ENCODE measurements at regions not wholly inside any gene's neighbourhood (a gene's known extent, or its start where the extent isn't known, plus 50 kb on each side); places are given as distances from the start of the nearest gene placed in this dataset.
"Not testable (repeated sequence)": the region's sequence is repeated elsewhere in the genome, so short reads cannot be mapped to it uniquely, and the experiment has no call there.

GRCh38 chr1:170457325-170458050, 74.5 kb upstream of the GORAB start:
- H3K9me3 ChIP-seq (ENCODE audit: control insufficient read depth, insufficient read depth, low read length); H3K36me3 ChIP-seq (ENCODE audit: control insufficient read depth, insufficient read depth, low read length); H3K4me1 ChIP-seq (ENCODE audit: control insufficient read depth, insufficient read depth, low read length); H3K4me3 ChIP-seq (ENCODE audit: low read depth, low read length); H3K27me3 ChIP-seq (ENCODE audit: control insufficient read depth, insufficient read depth, low read length); H3K9ac ChIP-seq (ENCODE audit: low read depth, low read length): not testable (repeated sequence)
- peak overlapping the region; percentile 59 for H3K27ac ChIP-seq (ENCODE audit: low read depth, low read length)

DNA sequence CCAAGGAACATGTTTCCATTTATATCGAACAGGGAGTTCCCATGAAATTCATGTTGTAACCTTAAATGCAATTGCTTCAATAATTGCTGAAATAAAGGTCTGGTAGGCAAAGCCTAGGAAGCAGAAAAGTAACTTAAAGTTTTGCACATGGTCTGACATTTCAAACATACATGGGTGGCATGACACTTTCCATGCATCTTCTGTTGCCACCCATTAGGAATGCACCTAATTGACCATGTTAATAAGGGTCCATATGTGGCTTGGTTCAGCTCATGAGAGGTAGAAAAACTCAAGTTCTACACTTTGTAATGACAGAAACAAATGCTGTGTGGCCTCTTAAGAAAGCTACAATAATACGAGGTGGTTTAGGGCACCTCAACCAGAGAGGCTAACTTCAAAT, 72.0 kb upstream of the GORAB start:
- Histone ChIP-seq H3K9me3 (ENCODE audit: control insufficient read depth, insufficient read depth, low read length) (peaks cover 9% of the 10 kb centered on the region), H3K27ac (ENCODE audit: low read depth, low read length) (no peak overlapping the region)

GRCh38 chr1:170460414-170461155, 71.4 kb upstream of the GORAB start:
- H3K9me3 ChIP-seq (ENCODE audit: control insufficient read depth, insufficient read depth, low read length), result peaks cover 9% of the 10 kb centered on the region
- no peaks in the 10 kb centered on the region for H3K27me3 ChIP-seq (ENCODE audit: control insufficient read depth, insufficient read depth, low read length)
- H3K4me1 ChIP-seq (ENCODE audit: control insufficient read depth, insufficient read depth, low read length), result no peaks in the 10 kb centered on the region
- H3K27ac ChIP-seq (ENCODE audit: low read depth, low read length), result no peak overlapping the region
- H3K36me3 ChIP-seq (ENCODE audit: control insufficient read depth, insufficient read depth, low read length), result no peaks in the 10 kb centered on the region
- H3K4me3 ChIP-seq (ENCODE audit: low read depth, low read length), result no peak overlapping the region
- H3K9ac ChIP-seq (ENCODE audit: low read depth, low read length), result no peak overlapping the region

More for the DNA sequence above, 72.0 kb upstream of the GORAB start:
- no peaks in the 10 kb centered on the region for H3K27me3 ChIP-seq (ENCODE audit: control insufficient read depth, insufficient read depth, low read length)
- H3K9ac ChIP-seq (ENCODE audit: low read depth, low read length), result no peak overlapping the region
- H3K4me1 ChIP-seq (ENCODE audit: control insufficient read depth, insufficient read depth, low read length), result no peaks in the 10 kb centered on the region
- H3K36me3 ChIP-seq (ENCODE audit: control insufficient read depth, insufficient read depth, low read length), result no peaks in the 10 kb centered on the region
- no peak overlapping the region for H3K4me3 ChIP-seq (ENCODE audit: low read depth, low read length)

DNA sequence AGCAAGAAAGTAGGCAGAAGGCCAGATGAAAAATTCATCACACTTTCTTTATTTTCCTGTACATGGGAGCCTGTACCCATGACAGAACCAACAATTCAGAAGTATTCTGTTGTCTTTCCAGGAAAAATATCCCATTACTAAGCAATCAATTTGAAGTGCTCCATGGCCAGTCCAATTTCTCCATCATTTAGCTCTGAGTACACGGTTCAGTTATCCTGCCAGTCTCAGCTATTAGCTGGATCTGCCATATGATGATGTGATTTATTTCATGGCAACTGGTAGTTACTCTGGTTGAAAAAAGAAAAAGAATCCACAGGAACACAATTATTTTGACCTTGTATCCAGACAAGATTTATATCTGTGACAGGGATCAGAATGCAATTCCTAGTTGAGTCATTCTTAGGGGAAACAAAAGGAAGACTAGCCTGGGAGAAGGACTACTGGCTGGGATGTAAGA, 70.6 kb upstream of the GORAB start:
- no peaks in the 10 kb centered on the region for H3K27me3 ChIP-seq (ENCODE audit: control insufficient read depth, insufficient read depth, low read length)
- H3K9ac ChIP-seq (ENCODE audit: low read depth, low read length), result no peak overlapping the region
- no peak overlapping the region for H3K4me3 ChIP-seq (ENCODE audit: low read depth, low read length)
- no peaks in the 10 kb centered on the region for H3K4me1 ChIP-seq (ENCODE audit: control insufficient read depth, insufficient read depth, low read length)
- H3K9me3 ChIP-seq (ENCODE audit: control insufficient read depth, insufficient read depth, low read length), result peaks cover 9% of the 10 kb centered on the region
- H3K36me3 ChIP-seq (ENCODE audit: control insufficient read depth, insufficient read depth, low read length), result no peaks in the 10 kb centered on the region
- H3K27ac ChIP-seq (ENCODE audit: low read depth, low read length), result no peak overlapping the region

DNA sequence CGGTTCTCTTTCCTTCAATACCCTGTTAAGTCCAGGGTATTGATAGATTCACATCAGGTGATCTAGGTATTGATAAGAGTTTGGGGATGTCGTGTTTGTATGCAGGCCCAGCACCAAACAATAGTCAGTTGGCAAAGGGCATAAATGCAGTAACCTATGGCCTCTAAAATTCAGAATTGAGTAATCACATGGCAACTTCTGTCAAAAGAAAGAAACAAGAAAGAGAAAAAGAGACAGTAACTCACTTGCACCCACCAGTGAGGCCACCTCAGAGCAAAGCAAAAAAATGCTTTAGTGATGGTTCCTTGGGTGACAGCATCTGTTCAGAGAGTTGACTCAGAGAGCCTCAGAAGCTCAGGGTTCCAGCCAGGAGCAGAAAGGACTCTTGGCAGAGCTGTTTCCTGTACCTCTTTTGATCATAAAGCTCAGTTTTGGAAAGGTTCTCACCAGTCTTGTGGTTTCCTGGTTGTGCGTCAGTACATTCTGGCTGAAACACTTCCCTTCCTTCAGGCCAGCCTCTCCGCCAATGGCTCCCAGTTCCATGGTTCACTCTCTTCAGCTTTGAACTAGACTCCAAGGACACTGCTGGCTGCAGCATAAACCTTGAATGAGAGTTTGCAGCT, 70.1 kb upstream of the GORAB start:
- no peaks in the 10 kb centered on the region for H3K36me3 ChIP-seq (ENCODE audit: control insufficient read depth, insufficient read depth, low read length)
- no peaks in the 10 kb centered on the region for H3K4me1 ChIP-seq (ENCODE audit: control insufficient read depth, insufficient read depth, low read length)
- no peaks in the 10 kb centered on the region for H3K27me3 ChIP-seq (ENCODE audit: control insufficient read depth, insufficient read depth, low read length)
- peaks cover 9% of the 10 kb centered on the region for H3K9me3 ChIP-seq (ENCODE audit: control insufficient read depth, insufficient read depth, low read length)
- H3K4me3 ChIP-seq (ENCODE audit: low read depth, low read length), result no peak overlapping the region
- no peak overlapping the region for H3K27ac ChIP-seq (ENCODE audit: low read depth, low read length)
- no peak overlapping the region for H3K9ac ChIP-seq (ENCODE audit: low read depth, low read length)

DNA sequence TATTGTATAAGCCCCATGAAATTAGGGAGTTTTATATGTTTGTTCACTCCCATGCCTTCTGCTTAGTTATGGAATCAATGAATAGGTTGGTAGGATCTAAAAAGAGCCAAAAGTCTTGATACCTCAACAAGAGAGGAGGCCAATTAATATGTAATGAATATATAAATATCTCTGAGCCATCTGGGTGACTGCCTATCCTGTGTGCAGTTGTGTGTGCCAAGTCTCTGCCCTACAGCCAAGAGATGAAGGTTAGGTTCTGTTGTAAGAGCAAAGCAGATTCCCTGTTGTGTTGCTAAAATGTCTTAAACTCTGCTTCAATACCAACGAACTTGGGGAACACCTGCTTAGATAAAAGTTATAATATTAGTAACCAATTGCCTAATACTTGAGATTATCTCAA, 61.8 kb upstream of the GORAB start:
- H3K27ac ChIP-seq (ENCODE audit: low read depth, low read length), result no peak overlapping the region
- no peak overlapping the region for H3K9ac ChIP-seq (ENCODE audit: low read depth, low read length)
- H3K4me3 ChIP-seq (ENCODE audit: low read depth, low read length), result no peak overlapping the region
- no peaks in the 10 kb centered on the region for H3K36me3 ChIP-seq (ENCODE audit: control insufficient read depth, insufficient read depth, low read length)
- no peaks in the 10 kb centered on the region for H3K27me3 ChIP-seq (ENCODE audit: control insufficient read depth, insufficient read depth, low read length)
- H3K9me3 ChIP-seq (ENCODE audit: control insufficient read depth, insufficient read depth, low read length), result no peaks in the 10 kb centered on the region
- H3K4me1 ChIP-seq (ENCODE audit: control insufficient read depth, insufficient read depth, low read length), result no peaks in the 10 kb centered on the region

- no peaks in the 10 kb centered on the region for H3K27me3 ChIP-seq (ENCODE audit: control insufficient read depth, insufficient read depth, low read length)
Measured at GRCh38 chr1:170471398-170472053, 60.4 kb upstream of the GORAB start.

DNA sequence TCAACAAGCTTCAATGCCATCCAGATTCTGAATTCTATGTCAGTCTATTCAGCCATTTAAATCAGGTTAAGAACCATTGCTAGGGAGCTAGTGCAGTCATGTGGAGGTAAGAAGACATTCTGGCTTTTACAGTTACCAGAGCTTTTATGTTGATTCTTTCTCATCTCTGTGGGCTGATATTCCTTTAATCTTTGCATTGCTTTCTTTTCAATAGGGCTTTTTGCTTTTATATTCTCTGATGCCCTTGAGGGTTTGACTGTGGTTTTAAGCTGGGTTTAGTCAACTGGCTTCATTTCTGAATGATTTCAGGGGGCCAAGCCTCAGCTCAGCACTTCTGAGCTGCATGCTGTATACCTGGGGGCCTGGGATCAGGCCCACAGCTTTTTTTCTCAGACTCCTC, 51.0 kb upstream of the GORAB start:
- Histone ChIP-seq H3K9me3 (ENCODE audit: control insufficient read depth, insufficient read depth, low read length) (no peaks in the 10 kb centered on the region), H3K9ac (ENCODE audit: low read depth, low read length) (no peak overlapping the region), H3K4me1 (ENCODE audit: control insufficient read depth, insufficient read depth, low read length) (peaks cover 7% of the 10 kb centered on the region; the same call in 1 of the 2 replicates), H3K27ac (ENCODE audit: low read depth, low read length) (no peak overlapping the region), H3K36me3 (ENCODE audit: control insufficient read depth, insufficient read depth, low read length) (no peaks in the 10 kb centered on the region), H3K4me3 (ENCODE audit: low read depth, low read length) (no peak overlapping the region), H3K27me3 (ENCODE audit: control insufficient read depth, insufficient read depth, low read length) (no peaks in the 10 kb centered on the region)

More at GRCh38 chr1:170471398-170472053, 60.4 kb upstream of the GORAB start:
- Histone ChIP-seq H3K4me1 (ENCODE audit: control insufficient read depth, insufficient read depth, low read length) (no peaks in the 10 kb centered on the region), H3K36me3 (ENCODE audit: control insufficient read depth, insufficient read depth, low read length) (no peaks in the 10 kb centered on the region), H3K27ac (ENCODE audit: low read depth, low read length) (no peak overlapping the region), H3K9me3 (ENCODE audit: control insufficient read depth, insufficient read depth, low read length) (no peaks in the 10 kb centered on the region), H3K4me3 (ENCODE audit: low read depth, low read length) (no peak overlapping the region), H3K9ac (ENCODE audit: low read depth, low read length) (no peak overlapping the region)
